PFSK-1 (cell line): ENCODE measurements at regions not wholly inside any gene's neighbourhood (a gene's known extent, or its start where the extent isn't known, plus 50 kb on each side); places are given as distances from the start of the nearest gene placed in this dataset.

Experiments used
- FOXP2 ChIP-seq: optimal IDR thresholded peaks from 2 replicates; pipeline ENCODE3; 2011; ENCODE audit warnings: borderline replicate concordance, control low read depth, inconsistent platforms; ENCODE audit not compliant: insufficient read depth; ENCODE audit errors: extremely low read length, extremely low read depth
- POLR2AphosphoS5 ChIP-seq: IDR thresholded peaks from 2 replicates; pipeline ENCODE4 v1.6.1; 2012; ENCODE audit warnings: low read depth, mild to moderate bottlenecking, control low read depth, low read length, moderate library complexity
- SIN3A ChIP-seq: IDR thresholded peaks from 2 replicates; pipeline ENCODE4 v1.6.1; 2012; ENCODE audit warnings: mild to moderate bottlenecking, low read length, moderate library complexity, borderline replicate concordance; ENCODE audit not compliant: insufficient read depth
- TAF1 ChIP-seq: IDR thresholded peaks from 2 replicates; pipeline ENCODE4 v1.6.1; 2012; ENCODE audit warnings: low read length, control low read depth, borderline replicate concordance; ENCODE audit not compliant: insufficient read depth
- TF ChIP-seq, protein P1 (sequence below), 2 experiments: IDR thresholded peaks; 2 replicates each; pipeline versions ENCODE4 v1.6.1 to v1.8.0; 2011 to 2012; ENCODE audit warnings: low read depth in 2 of 2, low read length in 2 of 2, control low read depth in 1 of 2, inconsistent platforms in 1 of 2, mild to moderate bottlenecking in 1 of 2, moderate library complexity in 1 of 2; ENCODE audit not compliant: insufficient read depth in 1 of 2

DNA sequence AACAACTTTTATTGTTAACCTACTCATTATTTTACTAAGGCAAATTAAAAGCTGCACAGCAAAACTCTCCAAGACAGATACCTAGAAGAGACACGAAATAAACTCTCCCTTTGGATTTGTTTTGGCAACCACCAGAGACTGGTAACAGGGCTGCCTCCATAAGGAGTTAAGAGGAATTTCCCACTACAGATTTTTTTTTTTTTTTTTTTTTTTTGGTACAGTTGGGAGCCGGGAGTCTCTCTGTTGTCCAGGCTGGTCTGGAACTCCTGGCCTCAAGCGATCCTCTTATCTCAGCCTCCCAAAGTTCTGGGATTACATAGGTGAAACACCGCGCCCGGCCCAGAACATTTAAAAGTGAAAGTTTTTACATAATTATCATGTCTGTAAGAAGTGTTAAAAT, 73.6 kb upstream of the VGLL4 start:
- TF ChIP-seq, protein P1, sequence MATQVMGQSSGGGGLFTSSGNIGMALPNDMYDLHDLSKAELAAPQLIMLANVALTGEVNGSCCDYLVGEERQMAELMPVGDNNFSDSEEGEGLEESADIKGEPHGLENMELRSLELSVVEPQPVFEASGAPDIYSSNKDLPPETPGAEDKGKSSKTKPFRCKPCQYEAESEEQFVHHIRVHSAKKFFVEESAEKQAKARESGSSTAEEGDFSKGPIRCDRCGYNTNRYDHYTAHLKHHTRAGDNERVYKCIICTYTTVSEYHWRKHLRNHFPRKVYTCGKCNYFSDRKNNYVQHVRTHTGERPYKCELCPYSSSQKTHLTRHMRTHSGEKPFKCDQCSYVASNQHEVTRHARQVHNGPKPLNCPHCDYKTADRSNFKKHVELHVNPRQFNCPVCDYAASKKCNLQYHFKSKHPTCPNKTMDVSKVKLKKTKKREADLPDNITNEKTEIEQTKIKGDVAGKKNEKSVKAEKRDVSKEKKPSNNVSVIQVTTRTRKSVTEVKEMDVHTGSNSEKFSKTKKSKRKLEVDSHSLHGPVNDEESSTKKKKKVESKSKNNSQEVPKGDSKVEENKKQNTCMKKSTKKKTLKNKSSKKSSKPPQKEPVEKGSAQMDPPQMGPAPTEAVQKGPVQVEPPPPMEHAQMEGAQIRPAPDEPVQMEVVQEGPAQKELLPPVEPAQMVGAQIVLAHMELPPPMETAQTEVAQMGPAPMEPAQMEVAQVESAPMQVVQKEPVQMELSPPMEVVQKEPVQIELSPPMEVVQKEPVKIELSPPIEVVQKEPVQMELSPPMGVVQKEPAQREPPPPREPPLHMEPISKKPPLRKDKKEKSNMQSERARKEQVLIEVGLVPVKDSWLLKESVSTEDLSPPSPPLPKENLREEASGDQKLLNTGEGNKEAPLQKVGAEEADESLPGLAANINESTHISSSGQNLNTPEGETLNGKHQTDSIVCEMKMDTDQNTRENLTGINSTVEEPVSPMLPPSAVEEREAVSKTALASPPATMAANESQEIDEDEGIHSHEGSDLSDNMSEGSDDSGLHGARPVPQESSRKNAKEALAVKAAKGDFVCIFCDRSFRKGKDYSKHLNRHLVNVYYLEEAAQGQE (IDR thresholded peaks at IDR 0.05; ENCODE audit: insufficient read depth in 1 of 2, low read depth in 2 of 2, low read length in 2 of 2), result no peak
- TF ChIP-seq FOXP2, result no peak
- TF ChIP-seq POLR2AphosphoS5, result no peak
- no peak for TF ChIP-seq TAF1
- no peak for TF ChIP-seq SIN3A

DNA sequence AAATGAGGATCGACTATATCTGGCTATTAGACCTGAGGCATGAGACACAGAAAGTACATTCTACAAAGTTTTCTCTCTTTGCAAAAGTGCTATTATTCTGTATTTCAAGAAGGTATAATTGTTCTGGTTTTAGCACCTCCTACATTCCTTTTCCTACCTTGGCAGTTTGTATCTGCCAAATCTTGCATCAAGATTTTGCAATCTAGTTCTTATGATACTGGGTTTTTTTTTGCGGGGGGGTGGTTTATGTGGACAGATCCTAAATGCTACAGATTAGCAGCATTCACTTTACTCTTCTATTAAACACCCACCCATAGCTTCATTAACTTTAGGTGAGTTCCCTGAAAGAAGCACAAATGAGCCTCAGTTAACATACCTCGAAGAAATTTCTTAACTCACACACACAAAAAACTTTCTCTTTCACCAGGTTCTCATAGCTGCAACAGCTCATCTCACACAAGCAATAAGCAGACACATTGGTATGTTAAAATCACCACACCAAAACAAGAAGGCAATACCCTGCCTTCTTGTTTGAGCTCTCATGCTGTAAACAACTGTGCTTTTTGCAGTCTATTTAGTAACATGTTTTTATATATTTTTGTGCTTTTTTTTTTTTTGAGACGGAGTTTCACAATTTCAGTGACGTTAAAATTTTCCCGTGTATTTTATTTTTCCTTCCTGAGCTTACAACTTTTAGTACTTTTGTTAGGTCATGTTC, 73.0 kb upstream of the VGLL4 start:
- TF ChIP-seq SIN3A (no peak), TAF1 (no peak), FOXP2 (no peak)
- TF ChIP-seq, protein P1 (IDR thresholded peaks at IDR 0.05; ENCODE audit: insufficient read depth in 1 of 2, low read depth in 2 of 2, low read length in 2 of 2), result no peak

DNA sequence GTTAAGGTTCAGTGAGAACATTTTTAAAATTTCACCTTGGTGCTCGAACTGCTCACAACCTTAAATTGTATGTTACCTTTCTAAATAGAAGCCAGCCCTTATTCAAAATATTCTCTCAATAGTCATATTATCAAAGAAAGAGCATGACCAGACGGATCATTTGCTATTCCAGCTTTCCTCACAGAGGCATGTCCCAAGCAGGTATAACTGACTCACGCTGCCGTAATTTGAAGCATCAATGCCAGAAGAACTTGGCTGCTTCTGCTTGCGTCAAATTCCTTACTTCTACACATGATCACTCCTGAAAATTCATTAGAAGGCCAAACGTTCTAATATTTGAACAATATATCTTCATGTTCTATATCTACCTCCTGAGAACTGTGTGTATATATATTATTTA, 69.5 kb upstream of the VGLL4 start:
- TF ChIP-seq FOXP2, result no peak
- TF ChIP-seq SIN3A, result no peak
- TF ChIP-seq, protein P1 (IDR thresholded peaks at IDR 0.05; ENCODE audit: insufficient read depth in 1 of 2, low read depth in 2 of 2, low read length in 2 of 2), result no peak
- no peak for TF ChIP-seq TAF1
- TF ChIP-seq POLR2AphosphoS5, result no peak

DNA sequence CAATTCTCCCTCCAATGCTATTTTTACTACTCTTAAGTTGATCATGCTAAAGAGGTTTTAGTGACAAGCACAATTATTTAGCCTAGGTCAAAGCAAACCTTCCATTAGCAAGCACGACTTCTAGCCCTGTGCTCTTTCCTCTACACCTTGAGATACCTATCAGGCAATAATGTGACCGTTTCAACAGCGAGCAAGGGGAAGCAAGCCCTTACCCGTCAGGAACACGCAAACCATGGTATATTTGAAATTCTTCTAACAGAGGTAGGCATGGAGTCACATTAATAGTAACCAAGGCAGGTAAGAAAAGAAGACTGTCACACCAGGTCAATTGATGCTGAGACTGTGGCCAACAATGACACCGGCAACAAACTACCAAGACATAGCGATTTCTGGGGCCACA, 68.9 kb upstream of the VGLL4 start:
- TF ChIP-seq SIN3A (no peak), TAF1 (no peak), POLR2AphosphoS5 (no peak), FOXP2 (no peak)
- TF ChIP-seq, protein P1 (IDR thresholded peaks at IDR 0.05; ENCODE audit: insufficient read depth in 1 of 2, low read depth in 2 of 2, low read length in 2 of 2), result no peak

DNA sequence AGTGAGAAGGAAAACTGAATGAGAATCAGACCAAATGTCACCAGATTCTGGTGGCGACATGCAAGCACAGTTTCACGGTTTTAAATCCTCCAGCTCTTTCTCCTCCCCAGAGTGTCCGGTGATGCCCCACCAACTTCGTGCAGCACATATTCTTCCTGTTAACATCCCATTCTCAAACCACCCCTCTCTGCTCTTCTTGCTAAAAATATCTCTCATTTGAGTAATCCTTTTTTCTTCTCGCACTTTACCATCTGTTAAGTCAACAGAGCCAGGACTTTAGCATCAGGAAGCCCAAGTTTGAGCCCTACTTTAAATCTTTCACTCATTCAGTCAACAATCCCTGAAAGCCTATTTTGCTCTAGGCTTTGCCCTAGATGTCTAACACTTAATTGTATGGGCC, 68.2 kb upstream of the VGLL4 start:
- TF ChIP-seq SIN3A, result no peak
- TF ChIP-seq FOXP2, result no peak
- TF ChIP-seq POLR2AphosphoS5, result no peak
- TF ChIP-seq, protein P1 (IDR thresholded peaks at IDR 0.05; ENCODE audit: insufficient read depth in 1 of 2, low read depth in 2 of 2, low read length in 2 of 2), result no peak
